ENCODE measurements at regions not wholly inside any gene's neighbourhood (a gene's known extent, or its start where the extent isn't known, plus 50 kb on each side); places are given as distances from the start of the nearest gene placed in this dataset.

DNA sequence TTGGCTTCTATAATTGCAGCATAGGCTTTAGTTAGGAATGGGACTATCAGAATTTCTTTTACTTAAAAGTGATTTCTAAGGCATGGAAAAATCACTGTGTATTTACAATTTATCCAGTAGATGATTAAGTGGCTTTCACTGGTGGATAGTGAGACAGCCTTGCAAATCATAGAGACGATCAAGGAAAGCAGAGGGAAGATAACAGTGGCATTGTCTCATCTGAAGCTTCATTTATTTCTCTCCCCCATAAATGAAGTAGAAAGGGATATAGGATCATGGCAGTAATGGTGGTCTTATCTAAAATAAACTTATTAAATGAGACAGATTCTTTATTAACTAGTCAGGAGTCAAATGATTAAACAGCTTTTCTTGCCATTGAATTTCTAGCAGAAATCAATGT is 224.2 kb upstream of the ANO5 start:
- no peak for DNase-seq (ENCODE audit: low spot score)
- no peak for ATAC-seq (ENCODE audit: insufficient number of reproducible peaks, low FRiP score, low read depth)
- no peaks in the 10 kb centered on the region for H3K4me1 ChIP-seq (ENCODE audit: control insufficient read depth in 1 of 2, low read depth in 2 of 2)
- no peak overlapping the region for H3K4me3 ChIP-seq
- H3K9me3 ChIP-seq, result no peaks in the 10 kb centered on the region
- H3K27me3 ChIP-seq (replicated peaks; ENCODE audit: insufficient read depth), result no peaks in the 10 kb centered on the region
- TF ChIP-seq CTCF (IDR thresholded peaks at IDR 0.05), result no peak
- no peaks in the 10 kb centered on the region for H3K36me3 ChIP-seq
- H3K27ac ChIP-seq, result no peak overlapping the region

DNA sequence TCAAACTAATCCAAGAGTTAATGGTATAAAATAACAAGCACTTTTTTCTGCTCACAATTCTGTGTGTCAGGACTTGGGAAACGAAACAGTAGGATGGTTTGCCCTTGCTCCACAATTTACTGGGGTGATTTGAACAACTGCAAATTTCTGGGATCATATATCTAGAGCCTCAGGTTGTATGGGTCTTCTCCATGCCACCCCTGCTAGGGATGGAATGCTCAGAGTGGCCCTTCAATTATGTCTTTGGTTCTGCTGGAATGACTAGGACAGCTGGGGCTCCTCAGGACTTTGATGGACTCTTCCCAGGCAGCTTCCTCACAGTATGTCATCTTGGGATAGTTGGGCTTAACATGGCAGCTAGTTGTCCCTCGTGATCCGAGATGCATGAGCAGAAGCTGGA is 223.0 kb upstream of the ANO5 start:
- no peak for ATAC-seq (ENCODE audit: insufficient number of reproducible peaks, low FRiP score, low read depth)
- no peaks in the 10 kb centered on the region for H3K27me3 ChIP-seq (replicated peaks; ENCODE audit: insufficient read depth)
- H3K4me1 ChIP-seq (ENCODE audit: control insufficient read depth in 1 of 2, low read depth in 2 of 2), result no peaks in the 10 kb centered on the region
- no peaks in the 10 kb centered on the region for H3K36me3 ChIP-seq
- no peak overlapping the region for H3K4me3 ChIP-seq
- TF ChIP-seq CTCF (IDR thresholded peaks at IDR 0.05), result no peak
- DNase-seq (ENCODE audit: low spot score), result no peak
- no peak overlapping the region for H3K27ac ChIP-seq
- H3K9me3 ChIP-seq, result no peaks in the 10 kb centered on the region

- Histone ChIP-seq H3K27me3 (replicated peaks; ENCODE audit: insufficient read depth) (no peaks in the 10 kb centered on the region), H3K27ac (no peak overlapping the region), H3K4me3 (no peak overlapping the region), H3K9me3 (no peaks in the 10 kb centered on the region), H3K36me3 (no peaks in the 10 kb centered on the region), H3K4me1 (ENCODE audit: control insufficient read depth in 1 of 2, low read depth in 2 of 2) (no peaks in the 10 kb centered on the region)
- DNase-seq (ENCODE audit: low spot score) (no peak), ATAC-seq (ENCODE audit: insufficient number of reproducible peaks, low FRiP score, low read depth) (no peak)
- no peak for TF ChIP-seq CTCF (IDR thresholded peaks at IDR 0.05)
These were observed 217.6 kb upstream of the ANO5 start for GRCh38 chr11:21975242-21975641.

- no peak for TF ChIP-seq CTCF (IDR thresholded peaks at IDR 0.05)
- Histone ChIP-seq H3K27ac (no peak overlapping the region), H3K9me3 (no peaks in the 10 kb centered on the region), H3K4me1 (ENCODE audit: control insufficient read depth in 1 of 2, low read depth in 2 of 2) (no peaks in the 10 kb centered on the region), H3K4me3 (no peak overlapping the region), H3K36me3 (no peaks in the 10 kb centered on the region), H3K27me3 (replicated peaks; ENCODE audit: insufficient read depth) (no peaks in the 10 kb centered on the region)
- DNase-seq (ENCODE audit: low spot score) (no peak), ATAC-seq (ENCODE audit: insufficient number of reproducible peaks, low FRiP score, low read depth) (no peak)
These were observed 216.7 kb upstream of the ANO5 start for GRCh38 chr11:21976210-21976609.

DNA sequence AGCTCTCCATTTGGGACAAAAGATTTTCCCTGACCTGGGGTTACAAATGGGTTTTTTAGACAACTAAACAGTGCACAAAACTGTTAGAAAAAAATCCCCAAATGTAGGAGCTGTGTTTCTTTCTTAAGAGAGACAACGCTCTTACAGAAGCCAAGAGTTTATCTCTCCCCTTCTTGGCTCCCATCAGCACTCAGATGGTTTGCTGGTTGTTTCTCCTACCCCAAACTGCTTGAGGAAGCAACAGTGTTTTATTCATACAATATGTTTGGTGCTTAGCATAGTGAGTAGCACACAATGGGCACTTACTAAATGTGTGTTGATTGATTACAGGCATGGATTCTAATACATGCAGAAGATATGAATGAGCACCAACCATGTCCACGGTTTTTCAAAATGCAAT is 209.5 kb upstream of the ANO5 start:
- no peak for TF ChIP-seq CTCF (IDR thresholded peaks at IDR 0.05)
- DNase-seq (ENCODE audit: low spot score) (no peak), ATAC-seq (ENCODE audit: insufficient number of reproducible peaks, low FRiP score, low read depth) (no peak)
- H3K4me1 ChIP-seq (ENCODE audit: control insufficient read depth in 1 of 2, low read depth in 2 of 2), result no peaks in the 10 kb centered on the region
- H3K4me3 ChIP-seq, result no peak overlapping the region
- no peaks in the 10 kb centered on the region for H3K9me3 ChIP-seq
- H3K27ac ChIP-seq, result no peak overlapping the region
- H3K27me3 ChIP-seq (replicated peaks; ENCODE audit: insufficient read depth), result no peaks in the 10 kb centered on the region
- H3K36me3 ChIP-seq, result no peaks in the 10 kb centered on the region

Measured in thoracic aorta (tissue), 2 donors.